Stimulated activated CD8-positive, alpha-beta memory T cell treated with anti-CD3 and anti-CD28 coated beads, Interleukin-7, amount 100 ng/mL, for 48 hours (primary cell): ENCODE measurements at regions not wholly inside any gene's neighbourhood (a gene's known extent, or its start where the extent isn't known, plus 50 kb on each side); places are given as distances from the start of the nearest gene placed in this dataset.
"Not testable (repeated sequence)": the region's sequence is repeated elsewhere in the genome, so short reads cannot be mapped to it uniquely, and the experiment has no call there.

Source experiments
- DNase-seq, 2 donors: peaks; one replicate each; pipeline ENCODE4 v3.0.0-alpha.2; 2020; ENCODE audit warnings: low read depth in 1 of 2; ENCODE audit errors: extremely low read depth in 1 of 2

DNA sequence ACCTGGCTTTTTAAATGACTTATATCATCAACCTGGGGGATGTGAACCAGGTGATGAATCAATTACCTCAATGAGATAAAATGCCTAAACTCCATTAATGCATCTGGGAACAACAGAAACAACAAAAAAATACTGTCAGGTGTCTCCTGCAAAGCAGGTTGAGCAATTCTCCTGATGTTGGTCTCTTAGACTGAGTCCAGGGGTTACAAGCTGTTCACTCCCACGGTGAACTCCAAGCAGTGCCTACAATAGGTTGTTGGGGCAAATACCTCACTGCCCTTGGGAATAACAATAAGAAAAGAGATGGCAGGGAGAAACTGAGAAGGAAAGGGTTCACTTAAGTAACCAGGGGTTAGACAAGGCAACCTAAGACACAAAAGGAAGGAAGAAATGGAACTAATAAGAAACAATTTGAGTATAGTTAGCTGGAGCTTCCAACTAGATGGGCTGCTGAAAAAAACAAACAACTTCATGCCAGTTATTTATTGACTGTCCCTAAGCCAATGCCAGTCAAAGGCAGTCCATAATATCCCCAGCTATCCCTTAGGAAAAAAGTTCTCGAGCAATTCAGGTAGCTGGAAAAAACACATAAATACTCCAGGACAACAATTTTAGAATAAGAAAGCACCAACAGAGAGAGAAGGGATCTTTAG, 97.6 kb upstream of the MAGI3 start:
- no peak for DNase-seq

DNA sequence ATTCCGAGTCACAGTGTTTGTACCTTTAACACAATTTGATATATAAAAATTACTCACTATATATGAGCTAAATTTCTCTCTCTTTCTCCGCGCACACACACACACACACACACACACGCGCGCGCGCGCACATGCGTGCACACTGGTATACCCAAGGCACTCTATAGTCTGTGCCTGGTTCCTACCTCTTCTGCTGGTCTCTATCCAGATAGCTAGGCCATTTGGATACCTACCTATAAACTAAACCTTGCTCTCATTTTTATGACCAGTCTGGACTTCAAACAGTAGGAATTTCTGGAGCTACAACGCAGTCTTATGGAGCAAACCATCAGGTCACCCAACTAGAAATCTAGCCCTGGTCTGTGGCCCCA, 97.1 kb upstream of the MAGI3 start:
- DNase-seq, result no peak

DNA sequence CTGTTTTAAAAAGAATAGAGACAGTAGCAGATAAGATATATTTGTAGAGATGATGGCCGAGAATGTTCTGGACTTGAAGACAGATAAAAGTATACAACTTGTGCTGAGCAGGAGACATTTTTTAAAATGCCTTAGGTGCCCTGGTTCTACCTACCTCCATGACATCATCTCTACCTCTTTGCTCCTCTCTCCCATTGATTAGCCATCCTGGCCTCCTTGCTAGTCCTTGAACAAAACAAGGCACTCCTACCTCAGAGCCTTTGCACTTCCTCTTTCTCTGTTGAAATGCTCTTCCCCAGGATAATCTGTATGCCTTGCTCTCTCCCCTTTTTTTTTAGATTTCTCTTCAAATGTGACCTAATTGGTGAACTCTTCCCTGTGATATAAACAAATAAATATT, 92.6 kb upstream of the MAGI3 start:
- no peak for DNase-seq

DNA sequence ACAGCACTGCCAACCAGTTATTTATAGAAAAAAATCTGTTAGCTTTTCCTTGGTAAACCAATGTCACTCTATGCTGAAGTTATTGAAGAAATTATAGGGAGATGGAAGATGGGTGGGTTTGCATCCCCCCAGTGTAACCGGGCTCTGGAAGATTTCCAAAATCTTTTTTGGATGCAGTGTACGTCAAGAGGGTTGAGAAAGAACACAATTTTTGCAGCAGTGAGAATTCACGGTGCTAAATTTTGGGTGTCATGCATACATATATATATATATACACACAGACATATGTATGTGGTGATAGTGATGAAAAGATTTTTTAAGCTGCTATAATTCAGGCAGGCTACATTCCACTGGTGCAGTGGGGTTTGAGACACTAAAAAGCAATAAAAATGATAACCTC, 91.4 kb upstream of the MAGI3 start:
- no peak for DNase-seq

DNA sequence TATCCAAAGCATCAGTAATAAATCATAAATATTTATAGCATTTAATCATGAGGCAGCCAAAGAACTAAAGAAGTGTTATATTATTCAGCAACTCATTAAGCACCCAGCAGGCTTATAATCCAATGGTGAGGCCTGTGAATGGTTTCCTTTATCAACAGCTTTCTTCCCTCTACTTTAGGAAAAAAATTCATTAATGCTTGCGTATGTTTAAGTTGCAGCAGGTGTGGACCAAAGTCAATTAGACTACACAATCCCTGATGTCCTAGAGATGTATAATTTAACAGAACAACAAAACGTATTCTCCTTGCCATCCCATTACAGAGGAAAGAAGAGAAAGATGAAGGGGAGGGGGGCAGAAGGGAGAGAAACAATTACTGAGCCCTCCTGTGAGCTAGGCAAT, 87.7 kb upstream of the MAGI3 start:
- DNase-seq, result no peak

DNA sequence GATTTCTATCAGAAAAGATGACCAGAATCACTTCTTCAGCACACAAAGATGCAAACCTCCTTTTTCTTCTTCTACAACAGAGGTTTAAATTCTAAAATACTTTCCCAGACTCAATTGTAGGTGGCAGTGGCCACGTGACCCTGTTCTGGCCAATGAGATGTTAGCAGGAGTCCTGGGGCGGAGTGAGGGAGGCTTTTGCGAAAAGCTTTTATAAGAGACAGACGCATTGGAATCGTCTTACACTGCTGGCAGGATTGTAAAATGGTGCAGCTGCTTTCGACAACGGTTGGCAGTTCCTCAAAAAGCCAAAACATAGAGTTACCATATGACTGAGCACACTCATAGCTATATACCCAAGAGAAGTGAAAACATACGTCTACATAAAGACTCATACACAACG, 87.0 kb upstream of the MAGI3 start:
- no peak for DNase-seq

DNA sequence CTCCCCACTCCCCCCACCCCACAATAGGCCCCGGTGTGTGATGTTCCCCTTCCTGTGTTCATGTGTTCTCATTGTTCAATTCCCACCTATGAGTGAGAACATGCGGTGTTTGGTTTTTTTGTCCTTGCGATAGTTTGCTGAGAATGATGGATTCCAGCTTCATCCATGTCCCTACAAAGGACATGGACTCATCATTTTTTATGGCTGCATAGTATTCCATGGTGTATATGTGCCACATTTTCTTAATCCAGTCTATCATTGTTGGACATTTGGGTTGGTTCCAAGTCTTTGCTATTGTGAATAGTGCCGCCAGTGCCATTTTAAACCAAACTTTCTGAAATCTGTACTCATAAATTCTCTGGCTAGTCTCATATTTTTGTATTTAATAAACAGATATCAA, 85.3 kb upstream of the MAGI3 start:
- not testable (repeated sequence) for DNase-seq

DNA sequence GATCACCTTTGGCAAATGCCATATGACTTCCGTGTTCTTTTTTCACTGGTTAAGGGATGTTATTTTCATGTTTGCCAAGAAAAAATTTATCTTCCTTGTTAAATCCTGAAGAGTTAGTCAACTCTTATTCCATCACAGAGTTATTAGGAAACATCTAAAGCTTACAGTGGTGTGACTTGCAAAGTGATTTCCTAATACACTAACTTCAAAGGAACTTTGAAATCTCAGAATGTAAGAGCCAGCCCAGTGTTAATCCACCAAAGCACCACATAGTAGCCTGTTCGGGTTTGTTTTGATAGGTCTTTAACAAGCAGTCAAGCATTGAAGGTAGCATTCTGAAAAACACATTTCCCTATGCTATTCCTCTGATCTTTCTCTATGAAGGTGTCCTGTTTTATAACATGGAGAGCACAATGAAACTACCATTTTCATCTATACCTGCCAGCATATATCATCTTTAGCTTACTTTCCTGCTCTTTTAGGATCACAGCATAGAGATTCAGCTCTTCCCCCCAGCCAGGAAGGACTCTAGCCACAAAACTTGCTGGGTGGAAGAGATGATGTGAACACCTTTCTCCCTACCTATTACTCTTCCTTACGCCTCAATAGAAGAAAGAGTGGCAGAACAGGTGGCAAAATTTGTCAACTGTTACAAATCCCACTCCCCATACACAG, 82.4 kb upstream of the MAGI3 start:
- no peak for DNase-seq

DNA sequence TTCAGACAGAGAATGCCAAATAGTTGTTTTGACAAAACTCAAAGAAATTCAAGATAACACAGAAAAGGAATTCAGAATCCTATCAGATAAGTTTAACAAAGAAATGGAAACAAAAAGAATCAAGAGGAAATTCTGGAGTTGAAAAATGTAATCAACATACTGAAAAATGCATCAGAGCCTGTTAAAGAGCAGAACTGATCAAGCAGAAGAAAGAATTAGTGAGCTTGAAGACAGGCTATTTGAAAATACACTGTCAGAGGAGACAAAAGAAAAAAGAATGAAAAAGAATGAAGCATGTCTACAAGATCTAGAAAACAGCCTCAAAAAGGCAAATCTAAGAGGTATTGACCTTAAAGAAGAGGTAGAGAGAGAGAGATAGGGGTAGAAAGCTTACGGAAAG, 77.7 kb upstream of the MAGI3 start:
- not testable (repeated sequence) for DNase-seq

DNA sequence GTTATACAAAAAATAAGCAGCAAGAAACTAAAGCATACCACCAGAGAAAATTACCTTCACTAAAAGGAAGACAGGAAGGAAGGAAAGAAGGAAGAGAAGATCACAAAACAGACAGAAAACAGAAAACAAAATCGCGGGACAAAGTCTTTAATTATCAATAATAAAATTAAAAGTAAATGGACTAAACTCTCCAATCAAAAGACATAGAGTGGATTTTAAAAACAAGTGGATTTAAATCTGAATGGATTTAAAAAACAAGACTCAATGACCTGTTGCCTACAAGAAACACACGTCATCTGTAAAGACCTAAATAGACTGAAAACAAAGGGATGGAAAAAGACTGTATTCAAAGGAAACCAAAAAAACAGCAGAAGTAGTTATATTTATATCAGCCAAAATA, 75.7 kb upstream of the MAGI3 start:
- DNase-seq, result no peak

DNA sequence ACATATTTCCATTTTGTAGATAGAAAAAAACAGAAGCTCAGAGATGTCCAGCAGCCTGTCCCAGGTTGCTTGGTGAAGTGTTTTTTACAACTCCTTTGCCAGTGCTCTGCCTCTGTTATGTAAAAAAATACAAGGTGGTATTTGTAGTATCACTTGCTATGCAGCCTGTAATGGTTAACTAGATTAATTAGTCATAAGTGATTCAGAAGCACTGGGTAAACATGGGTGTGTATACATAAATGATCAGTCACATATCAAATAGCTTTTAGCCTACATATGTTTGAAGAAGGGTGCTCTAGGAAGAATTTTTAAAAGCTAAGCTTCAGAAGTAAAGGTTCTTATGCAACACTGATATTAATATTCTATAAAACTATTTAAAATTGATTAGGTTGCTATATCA, 70.0 kb upstream of the MAGI3 start:
- no peak for DNase-seq

DNA sequence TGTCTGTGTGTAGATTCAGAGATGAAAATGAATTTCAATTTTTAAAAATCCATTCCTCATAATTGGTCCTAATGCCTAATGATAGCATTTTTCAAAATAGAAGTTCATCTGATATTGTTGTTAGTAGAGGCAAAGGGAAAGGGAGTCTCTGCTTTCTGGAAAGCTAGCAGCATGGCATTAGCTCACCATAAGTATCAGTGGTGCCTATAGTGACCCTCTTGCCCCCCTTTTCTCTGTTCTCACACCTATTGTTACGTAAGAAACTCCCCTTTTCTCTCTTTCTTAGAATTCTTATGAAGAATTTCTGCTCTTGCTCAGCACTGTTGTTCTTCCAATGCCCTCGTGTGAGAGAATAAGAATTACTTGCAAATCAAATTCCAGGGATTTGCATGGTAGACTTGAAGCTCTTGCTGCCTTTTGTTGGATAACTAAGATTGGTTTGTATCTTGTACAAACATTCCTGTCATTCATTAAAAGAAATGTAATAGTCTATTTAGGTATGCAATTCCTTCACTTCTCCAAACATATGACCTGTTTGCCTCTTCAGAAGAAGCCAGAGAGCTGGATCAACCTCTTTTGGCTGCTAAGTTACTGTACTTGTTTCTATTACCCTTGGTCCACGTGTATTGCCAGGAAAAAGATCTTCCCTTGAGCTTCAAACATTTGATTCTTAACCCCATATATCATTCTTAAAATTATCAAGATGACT, 69.2 kb upstream of the MAGI3 start:
- DNase-seq, result no peak

DNA sequence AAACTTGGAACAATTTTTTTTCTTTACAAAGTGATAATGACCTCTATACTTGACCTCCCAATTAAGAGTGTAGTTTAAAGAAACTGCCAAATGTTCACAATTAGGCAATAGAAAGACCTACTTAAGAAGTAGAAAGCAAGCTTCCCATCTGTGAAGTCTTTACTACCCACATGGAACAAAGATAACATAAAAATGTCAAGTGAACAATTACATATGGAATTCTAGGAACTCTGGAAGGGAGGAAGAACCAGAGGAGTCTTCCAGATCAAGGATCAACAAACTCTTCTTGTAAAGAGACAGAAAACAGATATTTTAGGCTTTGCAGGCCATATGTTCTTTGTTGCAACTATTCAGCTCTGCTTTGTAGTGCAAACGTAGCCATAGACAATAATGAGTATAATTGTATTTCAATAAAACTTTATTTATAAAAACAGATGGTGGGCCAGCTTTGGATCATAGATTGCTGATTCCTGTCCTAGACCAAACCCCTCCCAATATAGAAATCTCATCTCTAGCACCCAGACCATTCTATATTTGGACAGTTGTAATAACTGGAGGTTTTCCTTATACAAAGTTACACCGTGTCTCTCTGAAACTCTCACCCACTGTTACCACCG, 68.4 kb upstream of the MAGI3 start:
- DNase-seq, result no peak

DNA sequence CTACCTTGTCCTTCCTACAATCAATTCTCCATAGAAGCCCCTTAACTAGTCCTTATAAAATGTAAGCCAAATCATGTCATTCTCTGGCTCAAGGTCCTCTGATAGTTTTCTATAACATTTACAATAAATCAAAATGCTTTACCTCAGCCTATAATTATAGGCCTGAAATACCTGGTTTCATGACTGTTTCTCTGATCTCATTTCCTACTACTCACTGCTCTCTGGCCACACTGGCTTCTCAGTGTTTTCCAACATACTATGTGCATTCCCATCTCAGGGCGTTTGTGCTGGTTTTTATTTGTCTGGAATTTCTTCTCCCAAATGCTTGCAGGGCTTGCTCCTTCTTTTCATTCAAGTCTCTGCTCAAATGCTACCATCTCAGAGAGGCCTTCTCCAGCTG, 67.9 kb upstream of the MAGI3 start:
- DNase-seq, result no peak

DNA sequence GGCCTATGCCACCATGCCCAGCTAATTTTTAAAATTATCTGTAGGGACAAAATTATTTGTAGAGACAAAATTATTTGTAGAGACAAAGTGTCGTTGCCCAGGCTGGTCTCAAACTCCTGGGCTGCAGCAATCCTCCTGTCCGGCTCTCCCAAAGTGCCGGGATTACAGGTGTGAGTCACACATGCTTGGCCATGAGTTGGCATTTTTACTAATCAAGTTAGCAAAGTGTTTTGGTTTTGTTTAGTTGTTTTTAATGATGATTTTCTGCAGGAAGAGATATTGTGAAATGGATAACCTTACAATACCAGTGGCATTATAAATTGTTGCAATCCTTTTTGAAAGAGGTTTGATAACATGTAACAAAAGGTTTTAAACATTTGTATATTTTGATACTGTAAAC, 65.3 kb upstream of the MAGI3 start:
- no peak for DNase-seq

DNA sequence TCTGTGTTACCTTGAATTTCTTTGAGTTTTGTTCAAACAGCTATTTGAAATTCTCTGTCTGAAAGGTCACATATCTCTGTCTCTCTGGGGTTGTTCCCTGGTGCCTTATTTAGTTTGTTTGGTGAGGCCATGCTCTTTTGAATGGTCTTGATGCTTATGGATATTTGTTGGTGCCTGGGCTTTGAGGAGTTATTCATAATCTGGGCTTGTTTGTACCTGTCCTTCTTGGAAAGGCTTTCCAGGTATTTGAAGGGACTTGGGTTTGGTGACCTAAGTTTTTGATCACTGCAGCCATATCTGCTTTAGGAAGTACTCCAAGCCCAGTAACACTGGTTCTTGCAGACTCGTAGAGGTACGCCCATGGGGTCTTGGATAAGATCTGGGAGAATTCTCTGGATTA, 63.3 kb upstream of the MAGI3 start:
- no peak for DNase-seq

DNA sequence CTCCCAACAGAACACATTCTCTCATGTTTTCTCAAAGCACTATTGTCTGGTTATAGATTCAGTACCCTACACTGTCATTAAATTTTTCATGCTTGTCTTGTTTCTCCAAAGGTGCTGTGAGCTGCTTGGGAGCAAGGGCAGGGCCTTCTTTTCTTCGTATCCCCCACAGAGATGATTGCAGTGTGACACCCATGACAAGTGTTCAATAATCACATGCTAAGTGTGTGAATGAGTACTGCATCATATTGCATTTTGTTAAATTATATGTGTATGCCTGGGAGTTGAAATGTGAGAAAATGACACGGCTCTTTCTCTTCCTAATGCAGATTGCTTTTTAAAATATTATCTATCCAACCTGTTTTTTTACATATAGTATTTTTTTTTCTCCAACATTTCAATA, 57.3 kb upstream of the MAGI3 start:
- DNase-seq, result no peak

DNA sequence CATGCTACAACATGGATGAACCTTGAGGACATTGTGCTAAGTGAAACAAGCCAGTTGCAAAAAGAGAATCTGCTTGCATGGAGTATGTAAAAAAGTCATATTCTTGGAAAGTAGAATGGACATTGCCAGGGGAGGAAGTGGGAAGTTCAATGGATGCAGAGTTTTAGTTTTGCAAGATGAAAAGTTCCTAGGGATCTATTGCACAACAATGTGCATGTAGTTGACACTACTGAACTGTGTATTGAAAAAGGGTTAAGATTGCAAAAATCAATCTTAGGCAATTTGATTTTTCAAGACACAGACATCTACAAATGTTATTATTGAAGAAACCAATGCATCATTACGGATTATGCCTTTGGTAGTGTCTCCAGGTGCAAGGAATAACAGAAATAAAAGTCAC, 50.3 kb upstream of the MAGI3 start:
- no peak for DNase-seq
